GM19023 (cell line): ENCODE measurements at regions not wholly inside any gene's neighbourhood (a gene's known extent, or its start where the extent isn't known, plus 50 kb on each side); places are given as distances from the start of the nearest gene placed in this dataset.

Source experiments
- ATAC-seq: cut with Tn5 transposase; IDR thresholded peaks from one replicate; pipeline ENCODE4 v1.9.1; 2021; ENCODE audit warnings: mild to moderate bottlenecking, moderate library complexity; ENCODE audit not compliant: unreplicated experiment

DNA sequence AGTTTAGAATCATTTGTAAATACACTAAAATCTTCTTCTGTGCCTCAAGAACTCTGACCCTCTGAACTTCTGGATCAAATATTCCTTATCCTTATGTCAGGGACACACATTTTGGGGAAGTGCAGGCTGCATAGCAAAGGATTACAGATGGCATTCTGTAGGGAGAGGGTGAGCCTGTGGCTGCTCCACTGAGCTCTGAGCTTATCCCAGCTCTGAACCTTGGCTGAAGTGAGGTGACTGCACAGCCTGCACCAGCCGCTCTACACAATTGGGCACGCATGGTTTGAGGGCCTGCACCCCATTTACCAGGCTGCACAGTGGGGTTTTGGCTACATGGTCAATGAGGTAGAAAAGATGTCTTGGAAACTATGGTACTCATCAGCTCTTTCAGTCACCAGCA lies 251.6 kb downstream of the GALR1 start:
- ATAC-seq: no peak

DNA sequence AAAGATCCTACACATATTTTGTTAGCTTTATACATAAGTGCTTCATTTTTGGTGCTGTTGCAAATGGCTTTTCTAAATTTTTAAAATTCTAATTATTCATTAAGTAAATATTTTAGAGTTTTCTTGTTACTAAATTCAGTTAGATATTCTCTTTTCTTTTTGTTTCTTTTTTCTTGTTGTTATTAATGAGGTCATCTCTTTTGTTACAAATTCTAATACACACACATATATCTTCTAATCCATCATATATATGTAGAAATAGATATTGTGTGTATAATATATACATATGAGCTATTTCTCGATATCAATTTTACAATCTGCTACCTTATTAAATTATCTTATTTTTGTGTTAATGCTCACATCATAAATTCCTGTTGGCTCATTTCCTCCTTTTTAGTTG lies 255.9 kb downstream of the GALR1 start:
- no peak for ATAC-seq

GRCh38 chr18:77512152-77512551 lies 262.5 kb downstream of the GALR1 start:
- no peak for ATAC-seq

DNA sequence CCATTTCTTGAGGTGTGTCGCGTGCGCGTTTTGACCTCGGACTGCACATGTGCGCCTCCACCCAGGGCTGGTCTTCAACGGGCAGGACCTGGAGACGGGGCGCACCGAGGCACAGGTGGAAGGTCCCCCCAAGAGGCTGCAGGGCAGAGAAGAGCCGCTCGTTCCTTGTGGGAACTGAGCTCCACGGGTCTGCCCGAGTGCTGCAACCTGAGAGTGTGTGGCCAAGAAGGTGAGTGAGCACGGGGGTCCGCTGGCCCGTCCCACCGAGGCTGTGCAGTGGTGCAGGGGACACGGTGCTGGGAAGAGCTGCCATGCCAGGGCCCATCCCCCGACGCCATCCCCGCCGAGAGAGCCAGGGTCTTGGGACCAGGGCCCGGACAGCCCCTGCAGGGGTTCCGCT lies 268.3 kb downstream of the GALR1 start:
- no peak for ATAC-seq

DNA sequence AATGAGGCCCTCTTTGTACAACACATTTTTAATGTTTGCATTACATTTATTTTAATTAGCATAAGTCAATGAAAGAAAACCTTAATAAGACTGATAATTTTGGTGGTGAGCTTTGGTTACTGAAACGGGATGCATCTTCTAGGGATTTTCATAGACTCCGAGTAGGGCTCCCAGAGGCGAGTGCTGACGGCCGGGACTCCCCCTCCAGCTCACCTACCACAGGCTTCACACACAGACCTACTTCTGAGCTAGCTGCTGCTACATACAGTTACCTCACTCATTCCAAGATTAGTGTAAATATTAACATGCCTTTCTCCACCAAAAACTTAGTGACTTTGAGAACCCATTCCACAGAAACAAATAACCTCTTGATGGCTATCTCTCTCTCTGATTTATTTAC lies 271.1 kb downstream of the GALR1 start:
- ATAC-seq: peak; percentile 50

GRCh38 chr18:77522051-77522675 lies 272.5 kb downstream of the GALR1 start:
- no peak for ATAC-seq

- ATAC-seq: no peak
Measured at GRCh38 chr18:77524909-77525308, 275.3 kb downstream of the GALR1 start.

GRCh38 chr18:77526962-77527361 lies 277.3 kb downstream of the GALR1 start:
- no peak for ATAC-seq

GRCh38 chr18:77528872-77529271 lies 279.2 kb downstream of the GALR1 start:
- no peak for ATAC-seq

DNA sequence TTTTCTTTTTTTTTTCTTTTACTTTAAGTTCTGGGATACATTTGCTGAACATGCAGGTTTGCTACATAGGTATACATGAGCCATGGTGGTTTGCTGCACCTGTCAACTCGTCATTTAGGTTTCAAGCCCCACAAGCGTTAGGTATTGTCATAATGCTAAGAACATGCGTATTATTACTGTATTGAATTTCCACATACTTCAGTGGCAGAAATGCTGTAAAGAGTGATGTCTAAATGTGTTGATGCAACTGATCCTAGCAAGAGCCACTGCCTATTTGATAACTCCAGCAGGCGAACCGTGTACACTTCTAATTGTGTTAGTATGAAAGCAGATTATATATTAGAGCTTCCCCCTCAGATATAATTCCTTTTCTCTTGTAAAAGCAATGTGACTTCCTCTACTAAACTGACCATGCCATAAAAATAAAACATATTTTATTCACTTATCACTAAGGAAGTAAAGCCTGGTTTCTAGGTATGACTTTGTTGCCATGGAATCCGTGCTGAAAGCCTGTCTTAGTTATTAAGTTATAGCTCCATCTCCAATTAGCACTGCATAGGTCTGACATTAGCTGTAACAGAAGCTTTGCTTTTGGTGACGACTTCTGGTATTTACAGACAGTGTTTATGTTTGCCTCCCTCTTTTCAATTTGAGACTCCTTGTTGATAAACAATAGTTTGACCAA lies 280.0 kb downstream of the GALR1 start:
- ATAC-seq: no peak

DNA sequence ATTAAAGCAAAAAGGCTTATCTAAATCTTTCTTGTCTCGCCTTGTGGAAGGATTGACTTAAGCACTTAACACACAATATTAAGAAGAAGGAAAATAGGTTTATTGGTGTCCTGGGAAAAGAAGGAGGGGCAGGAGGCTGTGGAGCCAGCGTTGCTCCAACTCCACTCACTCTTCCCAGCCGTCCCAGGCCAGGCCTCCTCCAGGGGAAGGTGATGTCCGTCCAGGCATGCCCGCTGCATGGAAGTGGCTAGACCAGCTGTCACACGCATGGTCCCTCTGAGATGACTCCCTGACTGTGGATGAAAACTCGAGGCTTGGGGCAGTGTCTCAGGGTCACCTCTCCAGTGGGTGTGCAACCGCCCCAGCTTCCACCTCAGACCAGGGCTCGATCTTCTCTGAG lies 281.1 kb downstream of the GALR1 start:
- ATAC-seq: no peak

- ATAC-seq: no peak
Measured at GRCh38 chr18:77539860-77540259, 290.2 kb downstream of the GALR1 start.

- no peak for ATAC-seq
Measured at GRCh38 chr18:77544792-77545191, 295.1 kb downstream of the GALR1 start.

- no peak for ATAC-seq
Measured at GRCh38 chr18:77547757-77548156, 298.1 kb downstream of the GALR1 start.

DNA sequence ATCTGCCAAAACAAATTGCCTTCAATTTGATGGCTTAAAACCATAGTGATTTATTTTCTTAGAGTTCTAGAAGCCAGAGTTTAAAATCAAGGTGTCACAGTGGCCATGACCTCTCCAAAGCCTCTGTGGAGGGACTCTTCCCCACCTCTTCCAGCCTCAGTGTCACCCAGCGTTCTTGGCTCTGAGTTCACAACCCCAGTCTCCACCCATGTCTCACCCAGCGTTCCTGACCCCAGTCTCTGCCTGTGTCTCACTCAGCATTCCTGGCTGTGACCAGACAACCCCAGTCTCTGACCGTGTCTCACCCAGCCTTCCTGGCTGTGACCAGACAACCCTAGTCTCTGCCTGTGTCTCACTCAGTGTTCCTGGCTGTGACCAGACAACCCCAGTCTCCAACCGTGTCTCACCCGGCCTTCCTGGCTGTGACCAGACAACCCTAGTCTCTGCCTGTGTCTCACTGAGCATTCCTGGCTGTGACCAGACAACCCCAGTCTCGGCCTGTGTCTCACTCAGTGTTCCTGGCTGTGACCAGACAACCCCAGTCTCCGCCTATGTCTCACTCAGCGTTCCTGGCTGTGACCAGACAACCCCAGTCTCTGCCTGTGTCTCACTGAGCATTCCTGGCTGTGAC lies 299.3 kb downstream of the GALR1 start:
- no peak for ATAC-seq

DNA sequence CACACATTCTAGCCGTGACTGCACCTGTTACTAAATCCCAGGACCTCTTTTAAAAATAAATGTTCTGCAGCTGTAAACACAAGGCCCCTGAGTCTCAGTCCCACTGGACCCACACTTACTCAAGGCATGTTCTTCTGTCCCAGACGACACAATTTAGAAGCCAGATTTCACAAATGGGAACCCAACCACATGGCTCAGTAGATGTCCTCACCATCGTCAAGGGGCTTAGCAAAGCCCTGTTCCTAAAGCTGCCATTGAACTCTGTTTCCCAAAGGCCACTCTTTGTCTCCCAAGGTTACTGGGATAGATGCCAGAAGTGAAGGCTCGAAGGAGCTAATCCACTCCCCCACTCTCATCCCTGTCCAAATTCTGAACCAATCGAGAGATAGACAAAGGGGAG lies 301.0 kb downstream of the GALR1 start:
- no peak for ATAC-seq

GRCh38 chr18:77551055-77551454 lies 301.4 kb downstream of the GALR1 start:
- ATAC-seq: no peak

- no peak for ATAC-seq
Measured at GRCh38 chr18:77552945-77553344, 303.3 kb downstream of the GALR1 start.

- ATAC-seq: no peak
Measured at GRCh38 chr18:77554061-77554460, 304.4 kb downstream of the GALR1 start.

DNA sequence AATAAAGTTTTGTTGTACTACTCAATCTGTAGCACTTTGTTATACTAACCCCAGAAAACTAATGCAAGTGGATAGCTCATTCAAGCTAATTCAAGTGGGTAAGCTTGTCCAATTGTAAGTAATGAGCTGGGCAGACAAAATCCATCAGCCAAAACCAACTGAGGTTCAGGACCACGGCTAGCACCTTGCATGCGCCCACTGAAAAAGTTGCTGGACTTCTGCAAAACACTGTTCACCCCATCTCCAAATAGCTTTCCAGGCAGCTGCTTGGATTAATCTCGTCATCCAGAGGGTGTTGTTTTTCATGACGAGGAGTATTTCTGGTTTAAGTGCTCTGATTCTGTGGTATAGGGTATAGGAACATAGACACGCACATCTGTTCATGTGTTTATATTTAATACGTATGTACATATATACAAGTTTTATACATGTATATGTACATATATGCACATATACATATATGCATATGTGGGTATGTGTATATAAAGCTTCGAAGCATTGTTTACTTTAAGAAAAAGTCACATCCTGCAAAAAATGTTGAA lies 307.5 kb downstream of the GALR1 start:
- no peak for ATAC-seq

DNA sequence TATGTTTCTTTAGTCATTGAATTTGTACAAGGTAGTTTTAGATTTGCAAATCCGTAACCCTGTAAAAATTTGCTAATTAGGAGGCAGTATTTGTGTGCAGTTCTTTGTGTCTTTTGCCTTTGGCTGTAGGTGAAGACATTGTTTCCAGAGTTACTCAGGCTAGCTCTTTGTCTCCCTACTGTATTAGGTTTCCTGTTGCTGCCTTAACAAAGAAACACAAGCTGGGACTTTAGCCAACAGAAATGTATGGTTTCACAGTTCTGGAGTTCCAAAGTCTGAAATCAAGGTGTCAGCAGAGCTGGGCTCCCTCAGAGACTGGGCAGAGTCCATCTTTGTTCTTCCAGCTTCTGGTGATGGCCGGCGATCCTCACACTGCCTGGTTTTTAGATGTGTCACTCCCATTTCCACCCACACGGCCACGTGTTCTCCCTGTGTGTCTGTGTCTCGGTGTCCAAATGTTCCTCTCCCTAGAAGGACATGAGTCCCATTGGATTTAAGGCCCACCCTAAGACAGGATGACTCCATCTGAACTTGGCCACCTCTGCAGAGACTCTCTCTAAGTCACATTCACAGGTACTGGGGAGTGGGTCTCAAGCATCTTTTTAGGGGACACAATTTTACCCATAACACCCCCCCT lies 309.7 kb downstream of the GALR1 start:
- ATAC-seq: no peak
